ENCODE measurements at regions not wholly inside any gene's neighbourhood (a gene's known extent, or its start where the extent isn't known, plus 50 kb on each side); places are given as distances from the start of the nearest gene placed in this dataset.

DNA sequence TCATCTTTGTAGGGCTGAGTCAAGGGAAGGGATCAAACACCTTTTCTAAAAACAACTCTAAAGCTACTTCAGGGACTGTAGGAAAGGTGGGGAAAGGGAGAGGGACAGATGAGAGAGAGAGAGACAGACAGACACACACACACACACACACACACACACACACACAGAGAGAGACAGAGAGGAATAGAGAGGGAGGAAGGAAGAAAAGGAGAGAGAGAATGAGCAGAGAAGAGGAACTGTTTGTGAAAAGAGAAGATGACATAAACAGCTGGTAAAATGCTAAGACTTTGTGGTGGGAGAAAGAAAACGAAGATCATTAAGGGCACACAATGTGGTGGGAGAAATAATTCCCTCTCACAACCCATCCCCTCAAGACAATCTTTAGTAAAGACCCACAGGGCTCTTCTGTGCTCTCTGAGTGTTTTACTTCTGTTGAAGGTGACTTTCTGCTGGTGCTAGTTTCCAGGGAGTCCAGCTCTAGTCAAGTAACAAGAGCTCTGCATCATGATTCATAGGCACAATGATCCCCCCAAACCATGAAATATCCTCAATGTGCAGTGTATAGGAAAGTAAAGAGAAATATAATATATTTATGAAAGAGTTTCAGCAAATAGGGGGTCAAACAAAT is 77.2 kb upstream of the STK17B start:
- DNase-seq (ENCODE audit: low read depth in 2 of 2) = no peak

DNA sequence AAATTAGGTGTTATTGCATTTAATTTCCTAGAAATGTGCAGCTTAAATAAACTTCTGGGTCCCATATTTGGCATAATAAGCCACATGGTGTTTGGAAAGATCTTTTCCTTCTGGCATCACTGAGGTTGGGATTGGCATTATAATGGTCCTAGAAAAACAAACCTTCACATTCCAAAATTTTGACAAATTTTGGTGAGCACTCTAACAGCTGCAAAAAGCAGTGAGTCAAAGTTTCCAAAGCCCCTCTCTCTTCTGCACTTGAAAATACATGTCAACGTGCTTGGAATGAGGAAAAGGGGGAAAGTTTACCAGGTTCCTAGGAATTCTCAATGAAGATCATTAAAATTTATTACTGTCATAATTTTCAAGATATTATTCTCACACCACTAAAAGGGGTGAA is 77.8 kb upstream of the STK17B start:
- DNase-seq (ENCODE audit: low read depth in 2 of 2) = no peak

DNA sequence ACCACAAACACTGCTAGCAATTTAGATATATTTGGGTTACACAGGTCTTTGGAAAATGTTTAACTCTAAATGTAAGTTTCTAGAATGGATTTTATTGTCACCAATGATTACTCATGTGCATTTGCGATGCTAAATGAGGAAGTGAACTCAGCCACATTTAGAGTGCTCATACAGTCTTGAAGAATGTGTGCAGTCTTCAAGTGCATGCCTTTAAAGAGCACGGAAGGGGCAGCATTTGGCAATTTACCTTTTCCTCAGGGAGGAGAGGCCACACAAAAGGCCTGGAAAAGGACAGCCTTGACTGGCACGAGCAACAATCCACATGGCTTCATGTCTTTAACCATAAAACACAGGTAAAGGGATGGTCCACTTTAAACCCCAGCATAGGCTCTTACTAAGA is 78.5 kb upstream of the STK17B start:
- DNase-seq (ENCODE audit: low read depth in 2 of 2) = no peak

DNA sequence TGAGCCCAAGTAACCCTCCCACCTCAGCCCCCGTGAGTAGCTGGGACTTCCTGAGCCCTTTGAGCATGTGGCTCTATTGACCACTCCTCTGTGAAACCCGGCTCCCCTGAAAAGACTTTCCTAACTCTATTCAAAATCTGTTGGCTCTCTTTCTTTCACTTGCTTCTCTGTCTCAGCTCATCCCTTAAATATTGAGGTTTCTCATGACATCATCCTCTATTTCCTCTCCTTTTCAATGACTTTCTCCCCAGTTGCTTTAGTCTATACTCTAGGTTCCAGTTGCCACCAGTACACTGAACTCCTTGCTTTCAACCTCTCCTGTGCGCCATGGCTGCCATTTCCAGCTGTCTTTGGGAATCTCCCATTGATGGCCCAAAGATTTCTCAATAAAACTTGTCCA is 79.8 kb upstream of the STK17B start:
- no peak for DNase-seq (ENCODE audit: low read depth in 2 of 2)

DNA sequence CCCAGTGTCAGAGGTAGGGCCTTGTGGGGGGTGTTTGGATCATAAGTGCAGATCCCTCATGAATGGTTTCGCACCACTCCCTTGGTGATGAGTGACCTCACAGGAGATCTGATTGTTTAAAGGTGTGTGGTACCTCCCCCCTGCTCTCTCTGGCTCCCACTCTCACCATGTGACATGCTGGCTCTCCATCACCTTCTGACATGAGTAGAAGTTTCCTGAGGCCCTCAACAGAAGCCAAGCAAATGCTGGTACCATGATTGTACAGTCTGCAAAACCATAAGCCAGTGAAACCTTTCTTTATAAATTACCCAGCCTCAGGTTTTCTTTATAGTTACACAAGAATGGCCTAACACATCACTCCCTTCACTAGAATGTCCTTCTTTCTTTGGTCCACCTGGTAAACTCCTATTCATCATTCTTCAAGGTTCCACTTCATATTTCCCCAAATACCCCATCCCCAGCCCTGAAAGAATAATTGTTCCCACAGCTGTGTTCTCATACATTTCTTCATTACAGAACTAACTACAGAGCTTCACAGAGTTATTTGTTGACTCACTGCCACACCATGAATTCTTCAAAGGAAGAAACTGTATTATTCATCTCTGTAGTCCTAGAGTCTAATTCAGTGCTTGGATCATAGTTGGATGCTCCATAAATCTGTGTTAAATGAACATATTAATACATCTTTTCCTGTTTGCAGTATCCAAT is 81.2 kb upstream of the STK17B start:
- no peak for DNase-seq (ENCODE audit: low read depth in 2 of 2)

DNA sequence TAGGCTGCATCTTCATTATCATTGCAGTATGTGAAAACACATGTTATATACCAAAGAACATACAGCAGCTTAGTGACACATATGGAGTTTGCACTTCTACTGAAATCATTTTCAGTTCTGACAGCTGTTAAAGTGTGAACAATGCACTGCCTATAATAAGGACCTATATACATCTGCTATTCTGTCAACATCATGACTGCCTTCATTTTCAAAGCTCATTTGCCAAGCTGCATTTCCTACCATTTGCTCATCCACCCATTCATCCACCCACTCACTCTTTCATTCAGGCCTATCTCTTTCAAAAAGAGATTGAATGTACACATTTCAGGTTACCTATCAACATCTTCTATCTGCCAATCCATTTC is 81.7 kb upstream of the STK17B start:
- no peak for DNase-seq (ENCODE audit: low read depth in 2 of 2)

DNA sequence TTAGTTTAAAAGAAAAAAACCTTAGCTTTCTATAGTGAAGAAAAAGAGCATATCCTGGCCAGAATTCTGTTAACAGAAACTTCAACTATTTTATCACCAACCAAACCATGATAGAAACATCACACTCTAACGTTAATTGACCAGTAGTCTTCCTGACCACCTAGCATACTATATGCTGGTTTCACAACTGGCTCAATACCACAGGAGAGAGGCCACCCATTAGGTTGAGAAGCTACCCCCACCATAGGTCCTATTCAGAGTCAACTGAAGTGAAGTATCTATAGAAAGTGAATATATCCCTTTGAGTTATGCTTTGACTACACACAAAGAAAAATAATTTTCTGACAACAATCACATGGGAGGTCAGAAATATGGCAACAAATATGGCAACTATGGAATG is 85.2 kb upstream of the STK17B start:
- no peak for DNase-seq (ENCODE audit: low read depth in 2 of 2)

DNA sequence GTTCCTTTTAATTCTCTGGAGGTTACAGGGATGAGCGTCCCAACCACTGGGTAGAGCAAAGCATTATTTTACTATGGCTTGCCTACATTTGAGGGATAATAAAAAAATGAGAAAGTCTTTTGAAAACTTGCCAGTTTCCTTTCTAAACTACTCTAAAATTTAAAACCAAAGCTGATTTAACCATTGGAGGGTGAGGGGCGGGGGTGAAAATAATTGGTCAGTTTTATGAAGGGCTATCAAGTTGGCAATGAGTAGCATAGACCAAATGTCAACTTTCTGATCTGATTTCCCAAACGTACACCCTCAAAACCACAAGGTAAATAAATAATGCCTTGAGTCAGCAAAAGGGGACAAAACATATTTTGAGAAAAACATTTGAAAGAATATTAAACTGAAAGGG is 85.7 kb upstream of the STK17B start:
- no peak for DNase-seq (ENCODE audit: low read depth in 2 of 2)

DNA sequence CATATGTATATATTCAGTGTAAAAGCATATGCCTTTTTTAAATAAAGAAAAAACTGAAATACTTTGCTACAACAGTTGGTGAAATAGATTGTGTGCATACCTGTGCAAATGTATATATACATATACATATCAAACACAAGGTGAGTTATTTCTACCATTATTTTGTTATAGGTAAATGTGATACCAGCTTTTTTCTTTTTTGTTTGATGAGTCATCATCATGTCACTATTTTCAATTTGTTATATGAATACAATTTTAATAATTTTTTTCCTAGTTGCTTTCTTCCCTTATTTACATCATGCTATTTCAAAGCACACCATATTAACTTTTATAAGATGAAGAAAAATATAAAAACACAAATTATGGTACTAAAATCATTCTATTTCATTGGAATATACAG is 87.0 kb upstream of the STK17B start:
- DNase-seq (ENCODE audit: low read depth in 2 of 2) = no peak

DNA sequence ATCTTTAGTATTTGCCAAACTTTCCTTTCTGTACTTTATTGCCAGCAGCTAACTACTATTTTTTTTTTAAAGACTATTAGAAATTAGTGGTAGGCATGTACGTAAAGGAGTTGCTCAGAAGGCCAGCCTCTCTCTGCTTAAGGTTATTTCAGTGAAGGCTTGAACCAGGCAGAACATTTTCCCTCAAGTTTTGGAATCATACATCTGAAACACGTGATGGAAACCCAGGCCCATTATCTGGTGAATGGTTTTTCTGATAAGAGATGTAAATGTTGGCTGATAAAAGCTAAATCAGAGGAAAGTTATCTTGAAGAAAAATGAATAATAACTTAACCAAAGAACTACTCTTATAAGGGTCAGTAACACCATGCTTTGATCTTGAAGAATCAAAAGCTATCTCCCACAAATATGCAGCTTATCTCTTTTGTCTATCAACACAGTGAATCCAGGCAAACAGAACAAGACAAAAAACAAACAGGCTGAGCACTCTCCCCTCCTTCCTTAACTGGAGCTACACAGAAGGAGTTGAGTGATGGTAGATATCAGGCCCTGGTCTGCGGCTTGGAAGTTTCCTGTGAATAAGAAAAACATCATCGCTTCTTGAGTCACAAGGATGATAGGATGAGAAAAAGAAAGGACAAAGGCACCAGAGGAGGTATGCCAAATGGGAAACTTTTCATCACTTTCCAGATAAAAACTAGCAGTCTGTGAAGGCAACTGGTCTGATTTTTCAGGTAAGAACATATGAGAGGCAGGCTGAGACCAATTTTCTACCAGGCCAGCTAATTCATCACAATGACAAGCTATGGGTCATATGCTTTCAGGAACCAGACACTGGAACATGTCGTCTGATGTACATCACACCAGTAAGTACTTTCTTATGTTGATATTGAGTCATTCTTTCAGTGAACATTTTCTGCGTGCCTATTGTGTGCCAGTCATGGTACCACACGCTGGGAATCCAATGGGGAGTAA is 88.4 kb upstream of the STK17B start:
- no peak for DNase-seq (ENCODE audit: low read depth in 2 of 2)

DNA sequence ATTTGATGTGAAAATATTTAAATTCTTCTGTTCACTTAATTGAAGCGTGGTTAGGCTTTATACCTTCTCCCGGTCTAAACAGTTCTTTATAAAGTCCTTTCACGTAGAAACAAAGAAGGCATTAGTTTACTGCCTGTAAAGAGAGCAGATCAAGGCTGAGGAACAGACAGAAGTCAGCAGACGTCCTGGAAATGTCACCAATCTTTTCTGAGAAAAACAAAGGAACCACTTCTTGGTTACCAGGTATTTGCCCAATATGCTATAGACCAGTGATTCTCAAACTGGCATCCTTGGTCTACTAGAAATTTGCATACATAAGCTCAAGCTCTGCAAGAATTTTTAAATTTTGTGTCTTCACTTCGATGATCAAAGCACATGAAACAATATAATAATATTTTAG is 89.2 kb upstream of the STK17B start:
- no peak for DNase-seq (ENCODE audit: low read depth in 2 of 2)

DNA sequence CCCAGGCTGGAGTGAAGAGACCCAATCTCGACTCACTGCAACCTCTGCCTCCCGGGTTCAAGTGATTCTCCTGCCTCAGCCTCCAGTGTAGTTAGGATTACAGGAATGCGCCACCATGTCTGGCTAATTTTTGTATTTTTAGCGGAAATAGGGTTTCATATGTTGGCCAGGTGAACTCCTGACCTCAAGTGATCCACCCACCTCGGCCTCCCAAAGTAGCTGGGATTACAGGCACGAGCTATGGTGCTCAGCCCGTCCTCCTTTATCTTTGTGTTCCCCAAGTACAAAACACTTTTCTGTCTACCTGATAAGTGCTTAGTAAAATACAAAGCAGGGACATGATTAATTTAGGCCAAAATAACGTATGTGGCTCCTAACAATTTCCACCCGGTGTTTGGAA is 91.2 kb upstream of the STK17B start:
- no peak for DNase-seq (ENCODE audit: low read depth in 2 of 2)

DNA sequence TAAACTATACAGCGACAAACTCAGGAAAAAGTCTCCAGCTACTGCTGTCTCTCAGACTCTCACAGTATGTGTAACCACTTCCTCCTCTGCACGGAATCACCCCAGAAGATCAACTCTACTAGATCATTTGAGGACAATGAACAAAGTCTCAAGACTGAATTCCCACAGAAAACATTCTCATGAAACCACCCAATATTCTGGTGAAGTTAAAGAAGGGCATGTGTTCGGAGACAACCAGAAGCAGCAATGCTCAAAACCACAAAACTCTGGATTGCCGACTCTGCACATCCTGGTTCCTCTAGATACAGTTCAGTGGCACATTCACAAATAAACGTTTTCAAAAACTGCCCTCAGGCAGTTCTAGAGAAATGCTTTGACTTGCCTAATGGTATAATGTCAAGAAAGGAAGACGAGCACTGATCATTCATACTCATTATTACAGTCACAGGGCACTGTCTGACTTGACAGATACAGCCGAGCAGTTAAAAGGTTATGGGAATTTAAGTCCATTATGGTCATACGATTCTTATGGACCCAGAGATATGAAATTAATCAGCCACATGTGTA is 91.9 kb upstream of the STK17B start:
- no peak for DNase-seq (ENCODE audit: low read depth in 2 of 2)

DNA sequence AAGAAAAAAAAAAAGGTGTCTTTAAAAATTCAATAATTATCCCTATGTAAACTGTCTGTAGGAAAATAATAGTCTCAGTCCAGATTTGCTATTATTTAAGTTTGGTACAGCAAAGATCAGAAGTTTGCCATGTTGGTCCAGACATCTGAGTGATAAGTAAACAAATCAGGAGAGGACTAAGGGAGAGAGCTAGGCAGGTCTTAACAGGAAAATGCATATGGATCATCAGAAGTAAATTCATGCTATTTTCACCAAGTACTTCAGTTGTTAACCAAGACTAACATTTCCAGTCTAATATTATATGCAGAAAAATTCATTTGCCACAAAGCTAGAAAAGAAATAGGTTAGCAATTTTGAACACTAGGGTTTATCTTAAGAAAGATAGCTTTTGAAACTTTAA is 95.0 kb upstream of the STK17B start:
- DNase-seq (ENCODE audit: low read depth in 2 of 2) = no peak

DNA sequence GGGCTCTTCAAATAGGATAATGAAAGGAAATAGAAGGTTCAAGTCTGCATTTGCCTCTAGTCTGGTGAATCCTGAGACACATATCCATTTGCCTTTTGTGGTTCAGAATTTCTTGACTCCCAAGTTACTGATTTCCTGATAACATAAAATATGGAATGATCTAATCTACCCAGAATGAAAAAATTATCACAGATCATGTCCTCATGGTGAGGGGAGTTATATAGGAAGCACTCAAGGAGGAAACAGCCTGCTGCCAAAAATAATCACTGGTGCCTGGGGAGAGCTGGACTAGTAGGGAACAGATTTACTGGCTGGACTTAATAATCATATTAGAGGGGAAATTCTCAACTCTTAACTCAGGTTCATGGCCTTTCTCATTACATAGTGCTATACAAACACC is 95.5 kb upstream of the STK17B start:
- DNase-seq (ENCODE audit: low read depth in 2 of 2) = no peak

DNA sequence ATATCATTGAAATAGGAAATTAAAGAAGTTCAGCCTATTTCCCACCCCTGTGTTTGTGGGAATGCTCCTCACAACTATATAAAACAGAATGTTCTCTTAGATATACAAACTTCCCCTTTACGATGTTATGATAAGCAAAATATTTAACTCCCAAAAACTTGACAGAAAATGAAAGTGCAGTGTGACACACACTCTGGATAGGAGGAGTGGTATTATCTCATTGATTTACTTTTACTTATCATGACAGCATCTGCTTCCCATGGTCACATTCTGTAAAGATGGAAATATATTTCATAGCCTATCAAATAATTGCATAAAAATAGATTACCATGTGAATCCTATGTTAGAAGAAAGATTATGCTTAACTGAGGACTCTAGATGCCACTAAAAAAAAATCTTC is 96.6 kb upstream of the STK17B start:
- DNase-seq (ENCODE audit: low read depth in 2 of 2) = no peak

DNA sequence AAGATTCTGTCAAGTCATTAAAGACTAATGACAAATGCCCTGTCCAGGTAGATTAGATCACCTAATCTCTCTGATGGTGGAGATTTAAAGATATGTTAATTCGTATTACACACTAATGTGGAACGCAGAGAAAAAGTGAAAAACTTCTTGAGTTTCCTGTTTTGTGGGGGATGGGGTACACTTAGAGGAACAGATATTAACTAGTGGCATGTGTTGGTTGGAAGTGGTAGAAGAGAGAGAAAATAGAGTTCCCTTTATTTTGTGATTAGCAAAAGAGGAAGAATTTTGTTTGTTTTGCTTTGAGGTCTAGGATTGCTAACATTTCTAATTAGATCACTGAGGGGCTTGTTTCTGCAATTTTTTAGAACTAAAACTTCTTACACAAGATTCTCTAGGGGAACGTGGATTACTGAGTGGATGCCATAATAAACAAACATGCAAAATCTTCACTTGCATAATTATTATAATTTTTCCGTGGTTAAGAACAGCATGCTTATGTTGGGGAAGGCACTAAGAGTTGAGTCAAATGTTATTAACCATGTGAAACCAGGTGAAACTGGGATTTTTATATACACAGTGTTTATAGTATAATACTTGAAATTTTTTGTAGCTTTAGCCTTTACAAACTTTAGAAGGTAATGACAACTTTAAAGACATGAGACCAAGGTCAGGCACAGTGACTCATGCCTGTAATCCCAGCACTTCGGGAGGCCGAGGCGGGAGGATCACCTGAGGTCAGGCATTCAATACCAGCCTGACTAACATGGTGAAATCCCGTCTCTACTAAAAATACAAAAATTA is 97.4 kb upstream of the STK17B start:
- no peak for DNase-seq (ENCODE audit: low read depth in 2 of 2)

DNA sequence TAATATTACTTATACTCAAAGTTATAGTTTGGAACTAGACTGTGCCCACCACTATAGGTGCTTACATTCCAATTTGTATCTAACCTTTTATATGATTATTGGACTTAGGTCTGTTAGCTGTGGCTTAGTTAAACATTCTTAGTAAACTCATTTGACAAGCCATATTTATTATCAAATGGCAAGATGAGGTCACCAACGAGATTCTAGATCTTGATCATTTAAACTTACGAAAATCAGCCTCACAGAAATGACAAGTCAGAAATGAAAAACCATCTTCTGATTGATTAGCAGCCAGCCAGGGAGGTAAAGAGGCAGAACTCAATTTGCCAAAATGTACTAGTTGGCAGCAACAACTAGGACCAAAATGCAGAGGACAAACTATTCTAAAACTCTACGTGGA is 100.4 kb upstream of the STK17B start:
- DNase-seq (ENCODE audit: low read depth in 2 of 2) = no peak

DNA sequence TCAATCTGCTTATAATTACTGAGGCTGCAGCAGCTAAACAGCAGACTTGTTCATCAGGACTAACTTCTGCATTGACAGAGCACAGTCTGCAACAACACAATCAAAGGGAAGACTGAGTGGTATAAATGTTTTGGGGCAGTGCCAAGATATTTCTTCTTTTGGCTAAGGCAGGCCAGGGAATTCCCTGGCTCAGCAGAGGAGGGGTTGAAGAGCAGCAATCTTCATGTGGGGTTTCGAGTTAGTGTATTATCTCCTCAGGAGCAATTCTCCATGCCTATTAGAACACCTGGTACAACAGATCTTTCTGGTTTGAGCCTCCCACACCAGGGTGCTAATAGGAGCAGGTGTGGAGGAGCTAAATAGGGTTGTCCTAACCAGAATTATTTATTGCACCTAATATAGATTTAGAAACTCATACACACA is 103.0 kb upstream of the STK17B start:
- no peak for DNase-seq (ENCODE audit: low read depth in 2 of 2)

DNA sequence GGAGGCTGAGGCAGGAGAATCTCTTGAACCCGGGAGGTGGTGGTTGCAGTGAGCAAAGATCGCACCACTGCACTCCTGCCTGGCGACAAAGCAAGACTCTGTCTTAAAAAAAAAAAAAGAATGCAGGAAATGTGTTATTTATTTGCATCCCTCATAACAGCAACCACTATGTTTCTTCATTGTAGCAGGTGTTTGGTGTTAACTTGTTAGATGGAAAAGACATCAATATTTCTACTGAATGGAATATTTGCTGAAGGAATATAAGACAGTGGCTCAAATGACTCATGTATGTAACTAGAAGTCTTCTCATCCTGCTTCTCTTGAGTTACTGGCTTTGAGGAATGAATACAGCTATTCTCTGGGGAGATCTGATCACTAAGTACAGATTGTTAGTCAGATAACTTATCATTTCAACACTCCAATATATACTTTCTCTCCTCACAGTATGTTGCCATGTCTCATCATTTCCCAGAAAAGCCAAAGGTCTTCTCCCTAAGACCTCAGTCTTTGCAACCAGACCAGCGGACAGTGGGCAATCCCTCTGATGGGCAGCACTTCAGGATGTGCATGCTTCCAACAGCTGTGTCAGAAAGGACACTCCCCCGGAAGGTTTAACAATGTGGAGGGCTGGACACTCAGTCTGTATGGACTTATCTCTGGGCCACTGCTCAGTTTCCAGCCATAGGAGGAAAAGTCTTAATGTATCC is 104.4 kb upstream of the STK17B start:
- DNase-seq (ENCODE audit: low read depth in 2 of 2) = no peak

DNA sequence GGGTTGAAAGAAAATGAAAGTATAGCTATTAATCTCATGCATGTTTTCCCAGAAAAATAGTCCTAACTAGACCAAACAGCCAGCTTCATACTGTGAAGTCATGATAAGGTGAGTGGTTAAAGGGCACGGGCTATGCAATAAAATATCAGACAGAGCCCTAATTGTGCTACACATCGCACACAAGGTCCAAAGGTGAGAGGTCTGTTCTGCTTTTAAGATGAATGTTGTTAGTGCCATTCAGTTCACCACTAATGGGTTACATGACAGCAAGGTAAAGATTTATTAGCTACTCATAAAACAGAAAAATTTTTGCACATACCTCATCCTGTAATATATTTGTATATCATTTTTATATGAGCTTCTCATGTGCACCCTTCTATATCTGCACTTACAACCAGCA is 105.0 kb upstream of the STK17B start:
- DNase-seq (ENCODE audit: low read depth in 2 of 2) = no peak

All from stimulated activated CD4-positive, alpha-beta T cell treated with anti-CD3 and anti-CD28 coated beads, Interleukin-1b, Interleukin-23, amount 100 ng/mL, for 1 hour (primary cell).